ENCODE measurements at regions not wholly inside any gene's neighbourhood (a gene's known extent, or its start where the extent isn't known, plus 50 kb on each side); places are given as distances from the start of the nearest gene placed in this dataset.

- H3K36me3 ChIP-seq (ENCODE audit: insufficient read depth, low read length), result no peaks in the 10 kb centered on the region
- no peak overlapping the region for H3K4me3 ChIP-seq (ENCODE audit: low read length, poor library complexity, severe bottlenecking)
- H3K79me2 ChIP-seq (ENCODE audit: insufficient read depth, low read length), result no peaks in the 10 kb centered on the region
- H3K27me3 ChIP-seq (ENCODE audit: insufficient read depth, low read length, poor library complexity, severe bottlenecking), result no peaks in the 10 kb centered on the region
- no peak overlapping the region for H3K4me2 ChIP-seq (ENCODE audit: low read depth, low read length, poor library complexity, severe bottlenecking)
- no peaks in the 10 kb centered on the region for H3K4me1 ChIP-seq (ENCODE audit: insufficient read depth, low read length, poor library complexity, severe bottlenecking)
- no peaks in the 10 kb centered on the region for H3K9me2 ChIP-seq (replicated peaks; ENCODE audit: low read depth, low read length)
- no peaks in the 10 kb centered on the region for H3F3A ChIP-seq (ENCODE audit: low read depth)
- no peak overlapping the region for H2AFZ ChIP-seq (ENCODE audit: low read length)
- TF ChIP-seq CTCF (conservative IDR thresholded peaks at IDR 0.05; ENCODE audit: low read length), result no peak
- no peak for TF ChIP-seq EZH2phosphoT487 (IDR thresholded peaks at IDR 0.05; ENCODE audit: borderline replicate concordance)
- no peaks in the 10 kb centered on the region for H3K9me3 ChIP-seq (ENCODE audit: insufficient read depth, low read depth, low read length)
- no peaks in the 10 kb centered on the region for H4K20me1 ChIP-seq (ENCODE audit: insufficient read depth, low read length, poor library complexity, severe bottlenecking)
- H3K9ac ChIP-seq (ENCODE audit: low read depth, low read length, poor library complexity, severe bottlenecking), result no peak overlapping the region
Observed at GRCh38 chr2:220293966-220294365, 666.5 kb downstream of the SLC4A3 start.

- no peaks in the 10 kb centered on the region for H3F3A ChIP-seq (ENCODE audit: low read depth)
- no peaks in the 10 kb centered on the region for H3K9me3 ChIP-seq (ENCODE audit: insufficient read depth, low read depth, low read length)
- H3K36me3 ChIP-seq (ENCODE audit: insufficient read depth, low read length), result no peaks in the 10 kb centered on the region
- no peaks in the 10 kb centered on the region for H3K9me2 ChIP-seq (replicated peaks; ENCODE audit: low read depth, low read length)
- H3K4me1 ChIP-seq (ENCODE audit: insufficient read depth, low read length, poor library complexity, severe bottlenecking), result no peaks in the 10 kb centered on the region
- H3K79me2 ChIP-seq (ENCODE audit: insufficient read depth, low read length), result no peaks in the 10 kb centered on the region
- no peak overlapping the region for H2AFZ ChIP-seq (ENCODE audit: low read length)
- no peak overlapping the region for H3K4me3 ChIP-seq (ENCODE audit: low read length, poor library complexity, severe bottlenecking)
- no peaks in the 10 kb centered on the region for H4K20me1 ChIP-seq (ENCODE audit: insufficient read depth, low read length, poor library complexity, severe bottlenecking)
- no peak overlapping the region for H3K9ac ChIP-seq (ENCODE audit: low read depth, low read length, poor library complexity, severe bottlenecking)
- TF ChIP-seq EZH2phosphoT487 (IDR thresholded peaks at IDR 0.05; ENCODE audit: borderline replicate concordance), result no peak
- no peak for TF ChIP-seq CTCF (conservative IDR thresholded peaks at IDR 0.05; ENCODE audit: low read length)
- no peak overlapping the region for H3K4me2 ChIP-seq (ENCODE audit: low read depth, low read length, poor library complexity, severe bottlenecking)
- no peaks in the 10 kb centered on the region for H3K27me3 ChIP-seq (ENCODE audit: insufficient read depth, low read length, poor library complexity, severe bottlenecking)
Observed at GRCh38 chr2:220296174-220296573, 668.7 kb downstream of the SLC4A3 start.

DNA sequence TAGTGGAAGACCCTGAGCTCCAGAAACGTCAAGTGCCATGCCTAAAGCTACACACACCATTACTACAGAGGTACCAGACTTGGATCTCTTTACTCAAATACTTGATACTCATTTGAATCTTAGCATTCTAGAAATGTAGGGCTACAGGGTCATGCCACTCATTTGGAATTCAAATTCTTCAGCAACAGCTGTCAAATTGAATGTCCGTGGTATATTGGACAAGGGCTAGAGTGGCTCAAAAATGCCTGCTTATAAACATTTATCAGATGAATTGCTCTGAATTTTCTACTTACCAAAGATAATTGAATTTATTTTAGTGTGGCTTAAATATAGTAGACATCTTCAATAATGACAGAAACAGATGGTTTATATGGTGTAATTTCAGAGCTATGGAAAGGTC is 669.7 kb downstream of the SLC4A3 start:
- Histone ChIP-seq H3K4me2 (ENCODE audit: low read depth, low read length, poor library complexity, severe bottlenecking) (no peak overlapping the region), H3K36me3 (ENCODE audit: insufficient read depth, low read length) (no peaks in the 10 kb centered on the region), H3K27me3 (ENCODE audit: insufficient read depth, low read length, poor library complexity, severe bottlenecking) (no peaks in the 10 kb centered on the region), H3K9me2 (replicated peaks; ENCODE audit: low read depth, low read length) (no peaks in the 10 kb centered on the region), H3K9me3 (ENCODE audit: insufficient read depth, low read depth, low read length) (no peaks in the 10 kb centered on the region), H3K4me3 (ENCODE audit: low read length, poor library complexity, severe bottlenecking) (no peak overlapping the region), H3F3A (ENCODE audit: low read depth) (no peaks in the 10 kb centered on the region), H4K20me1 (ENCODE audit: insufficient read depth, low read length, poor library complexity, severe bottlenecking) (no peaks in the 10 kb centered on the region), H3K4me1 (ENCODE audit: insufficient read depth, low read length, poor library complexity, severe bottlenecking) (no peaks in the 10 kb centered on the region), H3K79me2 (ENCODE audit: insufficient read depth, low read length) (no peaks in the 10 kb centered on the region), H2AFZ (ENCODE audit: low read length) (no peak overlapping the region), H3K9ac (ENCODE audit: low read depth, low read length, poor library complexity, severe bottlenecking) (no peak overlapping the region)
- TF ChIP-seq EZH2phosphoT487 (IDR thresholded peaks at IDR 0.05; ENCODE audit: borderline replicate concordance) (no peak), CTCF (conservative IDR thresholded peaks at IDR 0.05; ENCODE audit: low read length) (no peak)

Measured in Loucy (cell line).